ENCODE measurements at regions not wholly inside any gene's neighbourhood (a gene's known extent, or its start where the extent isn't known, plus 50 kb on each side); places are given as distances from the start of the nearest gene placed in this dataset.

DNA sequence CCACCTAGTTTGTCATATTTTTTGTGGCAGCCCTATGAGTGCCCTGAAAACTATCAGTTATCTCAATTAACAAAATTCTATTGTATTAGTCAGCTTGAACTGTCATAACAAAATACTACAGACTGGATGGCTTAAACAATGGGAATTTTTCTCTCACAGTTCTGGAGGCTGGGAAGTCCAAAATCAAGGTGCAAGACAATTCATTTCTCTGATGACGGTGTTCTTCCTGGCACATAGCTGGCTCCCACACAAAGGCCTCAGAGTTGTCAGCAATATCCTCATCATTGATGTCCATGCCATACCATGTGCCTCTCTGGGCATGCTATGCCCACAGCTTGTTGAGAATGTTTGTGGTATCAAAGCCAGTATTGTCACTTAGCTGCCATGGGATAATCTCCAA, 691.9 kb downstream of the NR2F1-AS1 start:
- H3K27me3 ChIP-seq (ENCODE audit: control insufficient read depth, insufficient read depth, low read length) = no peaks in the 10 kb centered on the region
- H3K36me3 ChIP-seq (replicated peaks; ENCODE audit: control insufficient read depth, insufficient read depth, low read length) = no peaks in the 10 kb centered on the region
- DNase-seq = no peak
- no peak overlapping the region for H3K4me3 ChIP-seq (ENCODE audit: insufficient read depth, low read depth, low read length)

DNA sequence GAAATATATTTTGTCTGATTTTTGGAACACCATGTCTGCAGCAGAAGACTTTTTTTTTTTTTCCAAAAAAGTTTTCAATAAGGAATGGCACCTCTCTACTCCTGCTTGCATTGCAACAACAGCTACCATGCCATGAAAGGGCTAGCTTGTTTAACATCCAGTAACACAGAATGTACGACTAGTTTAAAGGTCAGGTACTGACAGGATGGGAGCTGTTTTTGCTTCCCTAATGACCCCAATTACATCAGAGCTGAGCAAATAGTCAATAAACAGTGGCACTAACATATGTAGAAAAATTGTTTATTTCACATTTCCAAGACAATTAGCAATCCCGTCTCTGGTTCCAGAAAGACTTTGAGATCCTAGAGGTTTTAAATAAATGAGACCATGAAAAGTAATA, 693.8 kb downstream of the NR2F1-AS1 start:
- H3K27me3 ChIP-seq (ENCODE audit: control insufficient read depth, insufficient read depth, low read length) = no peaks in the 10 kb centered on the region
- no peak overlapping the region for H3K4me3 ChIP-seq (ENCODE audit: insufficient read depth, low read depth, low read length)
- no peak for DNase-seq
- no peaks in the 10 kb centered on the region for H3K36me3 ChIP-seq (replicated peaks; ENCODE audit: control insufficient read depth, insufficient read depth, low read length)

DNA sequence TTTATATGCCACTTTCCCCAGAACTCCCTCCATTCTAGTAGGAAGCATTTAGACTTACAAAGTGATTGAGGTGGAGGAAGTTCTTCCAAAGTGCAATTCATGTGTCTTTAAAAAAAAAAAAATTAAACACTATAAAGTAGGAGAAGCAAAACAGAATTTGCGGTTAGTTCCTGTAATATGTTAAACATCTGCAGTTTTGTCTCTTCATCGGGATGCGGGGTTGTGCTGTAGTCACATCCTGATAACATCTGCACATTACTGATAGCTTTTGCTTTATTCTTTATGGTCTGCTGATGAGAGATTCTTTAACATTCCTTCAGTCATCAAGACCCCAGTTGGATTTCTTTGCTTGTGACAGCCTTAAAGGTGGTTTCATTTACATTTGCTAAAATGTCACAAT, 694.3 kb downstream of the NR2F1-AS1 start:
- no peak for DNase-seq
- no peak overlapping the region for H3K4me3 ChIP-seq (ENCODE audit: insufficient read depth, low read depth, low read length)
- no peaks in the 10 kb centered on the region for H3K27me3 ChIP-seq (ENCODE audit: control insufficient read depth, insufficient read depth, low read length)
- H3K36me3 ChIP-seq (replicated peaks; ENCODE audit: control insufficient read depth, insufficient read depth, low read length) = no peaks in the 10 kb centered on the region

DNA sequence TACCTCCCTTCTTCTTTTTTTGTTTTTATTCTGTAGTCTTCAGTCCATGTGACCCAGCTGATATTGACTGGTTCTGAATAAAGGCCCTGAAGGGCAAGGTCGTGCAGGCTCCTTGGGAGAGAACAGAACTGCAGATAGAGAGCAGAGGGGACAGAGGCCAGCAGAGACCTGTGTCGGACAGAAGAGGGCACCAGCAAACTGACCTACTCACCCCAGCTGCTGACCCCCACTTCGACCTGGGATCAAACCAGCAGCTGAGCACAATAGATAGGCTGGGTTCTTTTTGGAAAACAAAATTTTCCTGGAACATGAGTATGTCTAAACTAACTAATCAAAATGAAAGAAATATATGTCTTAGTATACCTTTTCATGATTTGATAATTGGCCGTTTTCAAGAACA, 695.1 kb downstream of the NR2F1-AS1 start:
- DNase-seq = peak; percentile 32
- Histone ChIP-seq H3K36me3 (replicated peaks; ENCODE audit: control insufficient read depth, insufficient read depth, low read length) (no peaks in the 10 kb centered on the region), H3K27me3 (ENCODE audit: control insufficient read depth, insufficient read depth, low read length) (no peaks in the 10 kb centered on the region), H3K4me3 (ENCODE audit: insufficient read depth, low read depth, low read length) (no peak overlapping the region)

DNA sequence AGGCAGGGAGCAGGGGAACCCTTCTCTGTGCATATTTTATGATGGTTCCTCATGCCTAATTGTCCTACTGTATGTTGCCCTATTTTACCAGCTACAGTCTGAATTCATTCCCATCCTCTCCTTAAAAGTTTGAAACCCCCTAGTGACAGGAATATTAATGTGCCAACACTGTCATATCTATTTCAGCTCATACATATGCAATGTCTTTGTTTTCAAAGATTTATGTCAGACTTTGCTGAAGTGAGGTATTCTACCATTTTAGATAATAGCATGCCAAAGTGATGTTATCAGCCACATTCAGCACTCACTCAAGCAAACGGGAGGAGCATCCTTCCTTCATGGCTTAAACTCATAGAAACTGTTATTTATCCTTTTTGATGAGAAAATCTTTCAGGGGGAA, 696.5 kb downstream of the NR2F1-AS1 start:
- H3K27me3 ChIP-seq (ENCODE audit: control insufficient read depth, insufficient read depth, low read length) = no peaks in the 10 kb centered on the region

DNA sequence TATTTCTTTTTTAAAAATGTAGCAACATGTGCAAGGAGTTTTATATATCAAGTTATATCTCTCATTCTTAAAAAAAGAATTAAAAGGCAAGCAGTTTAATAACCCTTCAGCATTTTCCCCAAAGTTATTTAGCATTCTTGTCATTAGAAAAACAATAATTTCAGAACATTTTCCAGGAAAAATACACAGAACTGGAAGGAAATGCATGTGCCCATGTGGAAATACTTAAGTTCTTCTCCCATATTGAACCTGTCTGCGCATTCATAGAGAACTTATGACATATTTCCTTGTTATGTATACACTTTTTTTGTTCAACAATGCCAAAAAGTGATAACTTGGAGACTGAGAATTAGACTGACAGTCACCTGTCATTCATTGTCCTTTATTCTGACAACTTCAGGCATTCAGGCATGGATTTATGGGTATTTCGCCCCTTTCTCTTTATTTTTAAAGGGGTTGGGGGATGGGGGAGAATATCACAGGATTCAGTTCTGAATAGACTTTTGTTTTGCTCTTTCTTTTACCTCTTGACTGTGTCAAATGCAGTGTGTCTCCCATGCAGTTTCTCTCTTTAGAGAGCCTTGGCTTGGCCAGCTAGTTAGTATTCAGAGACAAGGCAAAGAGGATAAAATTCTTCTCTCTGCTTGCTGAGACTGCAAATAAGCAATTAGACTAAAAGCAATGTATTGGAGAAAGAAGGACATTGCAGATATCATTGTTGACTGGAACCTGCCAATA, 701.0 kb downstream of the NR2F1-AS1 start:
- no peak overlapping the region for H3K4me3 ChIP-seq (ENCODE audit: insufficient read depth, low read depth, low read length)
- H3K27me3 ChIP-seq (ENCODE audit: control insufficient read depth, insufficient read depth, low read length) = no peaks in the 10 kb centered on the region
- no peaks in the 10 kb centered on the region for H3K36me3 ChIP-seq (replicated peaks; ENCODE audit: control insufficient read depth, insufficient read depth, low read length)
- no peak for DNase-seq

More for the DNA sequence above, 696.5 kb downstream of the NR2F1-AS1 start:
- Histone ChIP-seq H3K4me3 (ENCODE audit: insufficient read depth, low read depth, low read length) (no peak overlapping the region), H3K36me3 (replicated peaks; ENCODE audit: control insufficient read depth, insufficient read depth, low read length) (no peaks in the 10 kb centered on the region)
- DNase-seq = no peak

DNA sequence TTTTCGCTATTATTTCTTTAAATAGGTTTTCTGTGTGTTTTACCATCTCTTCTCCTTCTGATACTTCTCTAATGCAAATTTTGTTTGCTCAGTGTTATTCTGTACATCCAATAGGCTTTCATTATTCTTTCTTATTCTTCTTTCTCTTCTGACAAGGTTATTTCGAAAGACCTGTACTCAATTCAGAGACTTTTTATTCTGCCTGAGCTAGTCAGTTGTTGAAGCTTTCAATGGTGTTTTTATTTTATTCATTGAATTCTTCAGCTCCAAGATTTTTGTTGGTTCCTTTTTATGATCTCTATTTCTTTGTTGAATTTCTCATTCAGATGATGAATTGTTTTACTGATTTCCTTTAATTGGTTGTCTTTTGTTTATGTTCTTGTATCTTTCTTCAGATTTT, 706.2 kb downstream of the NR2F1-AS1 start:
- no peaks in the 10 kb centered on the region for H3K27me3 ChIP-seq (ENCODE audit: control insufficient read depth, insufficient read depth, low read length)
- no peak overlapping the region for H3K4me3 ChIP-seq (ENCODE audit: insufficient read depth, low read depth, low read length)
- H3K36me3 ChIP-seq (replicated peaks; ENCODE audit: control insufficient read depth, insufficient read depth, low read length) = no peaks in the 10 kb centered on the region
- no peak for DNase-seq

DNA sequence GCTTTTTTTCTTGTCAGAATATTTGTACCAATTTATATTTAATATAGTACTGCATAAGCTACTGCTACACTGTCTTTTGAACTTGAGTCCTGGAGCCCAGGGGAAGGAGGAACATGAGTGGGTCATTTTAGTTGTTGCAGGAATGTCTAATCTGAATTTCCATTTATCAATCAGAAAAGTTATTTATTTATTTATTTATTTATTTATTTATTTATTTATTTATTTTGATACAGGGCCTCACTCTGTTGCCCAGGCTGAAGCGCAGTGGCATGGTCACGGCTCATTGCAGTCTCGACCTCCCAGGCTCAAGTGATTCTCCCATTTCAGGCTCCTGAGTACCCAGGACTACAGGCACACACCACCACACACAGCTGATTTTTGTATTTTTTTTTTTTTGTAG, 712.6 kb downstream of the NR2F1-AS1 start:
- no peaks in the 10 kb centered on the region for H3K27me3 ChIP-seq (ENCODE audit: control insufficient read depth, insufficient read depth, low read length)
- no peak overlapping the region for H3K4me3 ChIP-seq (ENCODE audit: insufficient read depth, low read depth, low read length)
- H3K36me3 ChIP-seq (replicated peaks; ENCODE audit: control insufficient read depth, insufficient read depth, low read length) = no peaks in the 10 kb centered on the region
- DNase-seq = no peak

DNA sequence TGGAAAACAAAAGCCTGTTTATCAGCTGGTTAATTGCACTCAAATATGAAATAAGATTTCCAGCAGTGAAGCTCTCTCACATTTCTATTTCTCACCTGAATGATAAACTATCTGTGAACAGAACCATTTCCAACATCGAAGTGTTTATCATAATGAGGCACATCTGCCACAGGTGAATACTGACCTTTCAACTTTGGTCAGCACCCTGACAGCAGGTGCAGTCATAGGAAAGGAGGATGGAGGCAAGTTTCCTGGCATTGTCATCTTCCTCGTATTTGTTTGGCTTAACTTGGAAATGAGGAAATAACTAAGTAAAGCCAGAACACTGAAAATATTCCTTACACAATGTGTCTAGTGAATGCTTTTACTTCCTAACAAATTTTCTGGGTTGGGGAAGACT, 716.4 kb downstream of the NR2F1-AS1 start:
- Histone ChIP-seq H3K4me3 (ENCODE audit: insufficient read depth, low read depth, low read length) (no peak overlapping the region), H3K36me3 (replicated peaks; ENCODE audit: control insufficient read depth, insufficient read depth, low read length) (no peaks in the 10 kb centered on the region)
- DNase-seq = no peak

DNA sequence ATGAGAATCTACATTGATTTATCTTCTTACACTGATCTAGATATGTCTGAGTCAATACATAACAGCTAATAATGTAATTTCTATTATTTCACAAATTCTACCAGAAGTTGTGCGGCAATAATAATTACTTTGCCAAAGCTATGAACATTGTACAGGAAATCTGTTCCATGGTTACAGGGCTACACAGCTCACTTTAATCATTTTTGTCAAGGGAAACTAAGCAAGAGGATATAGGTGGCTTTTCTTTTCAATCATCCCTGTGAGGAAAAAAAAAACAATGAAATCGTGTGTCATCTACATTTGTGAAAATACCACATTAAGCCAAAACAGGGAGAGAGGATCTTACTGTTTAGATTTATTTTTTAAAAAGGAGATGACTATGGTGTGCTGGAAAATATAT, 717.4 kb downstream of the NR2F1-AS1 start:
- H3K36me3 ChIP-seq (replicated peaks; ENCODE audit: control insufficient read depth, insufficient read depth, low read length) = no peaks in the 10 kb centered on the region
- no peaks in the 10 kb centered on the region for H3K27me3 ChIP-seq (ENCODE audit: control insufficient read depth, insufficient read depth, low read length)
- H3K4me3 ChIP-seq (ENCODE audit: insufficient read depth, low read depth, low read length) = no peak overlapping the region
- DNase-seq = no peak

More for the DNA sequence above, 716.4 kb downstream of the NR2F1-AS1 start:
- no peaks in the 10 kb centered on the region for H3K27me3 ChIP-seq (ENCODE audit: control insufficient read depth, insufficient read depth, low read length)

DNA sequence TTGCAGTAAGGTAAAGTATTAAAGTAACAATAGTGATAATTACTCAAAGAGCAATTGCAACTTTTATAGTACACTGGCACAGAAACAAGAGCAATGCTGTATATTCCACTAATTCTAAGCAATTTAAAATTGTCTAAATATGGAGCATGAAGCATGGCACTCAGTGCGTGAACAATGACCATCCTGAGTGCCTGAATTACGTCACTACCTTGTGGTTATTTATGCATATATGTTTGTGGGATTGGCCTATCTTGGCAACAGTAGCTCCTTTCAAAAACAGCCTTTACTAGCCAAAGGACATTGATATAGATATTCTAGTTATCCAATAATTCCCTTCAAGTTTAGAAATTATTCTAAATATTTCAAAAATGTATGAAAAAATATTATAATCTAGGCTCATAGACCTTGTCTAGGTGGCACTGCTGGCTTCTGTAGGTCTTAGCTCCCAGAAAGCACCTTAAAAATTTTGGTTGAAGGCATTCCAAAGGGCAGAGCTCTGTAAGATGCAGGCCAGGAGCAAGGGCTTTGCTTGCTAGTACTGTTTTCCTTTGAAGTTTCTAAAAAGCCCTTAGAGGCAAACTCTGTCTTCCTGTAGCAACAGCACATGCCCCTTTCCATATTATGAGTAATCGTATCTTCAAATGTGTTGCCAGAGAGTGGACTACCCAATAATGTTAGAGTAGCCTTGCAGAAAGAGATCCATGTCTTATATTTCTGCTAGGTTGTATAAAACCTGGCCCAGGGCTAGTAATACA, 719.3 kb downstream of the NR2F1-AS1 start:
- no peak for DNase-seq
- Histone ChIP-seq H3K36me3 (replicated peaks; ENCODE audit: control insufficient read depth, insufficient read depth, low read length) (no peaks in the 10 kb centered on the region), H3K27me3 (ENCODE audit: control insufficient read depth, insufficient read depth, low read length) (no peaks in the 10 kb centered on the region), H3K4me3 (ENCODE audit: insufficient read depth, low read depth, low read length) (no peak overlapping the region)

DNA sequence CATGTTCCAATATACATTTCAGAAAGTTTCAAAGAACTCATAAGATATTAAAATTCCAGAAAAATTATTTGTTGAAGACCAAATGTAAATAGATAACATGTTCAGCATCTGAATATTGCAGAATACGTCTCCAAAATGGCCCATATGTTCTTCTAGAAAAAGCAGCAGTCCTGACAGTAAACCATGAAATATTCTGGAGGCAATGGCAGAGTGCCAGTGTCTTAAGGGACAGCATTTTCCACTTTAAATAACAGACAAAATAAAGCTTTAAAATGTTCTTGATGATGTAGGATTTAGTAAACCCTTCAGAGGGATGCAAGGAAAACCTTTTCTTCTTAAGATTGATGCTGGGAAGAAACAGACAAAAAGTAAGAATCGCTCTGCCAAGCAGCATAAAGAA, 721.0 kb downstream of the NR2F1-AS1 start:
- no peaks in the 10 kb centered on the region for H3K27me3 ChIP-seq (ENCODE audit: control insufficient read depth, insufficient read depth, low read length)
- no peaks in the 10 kb centered on the region for H3K36me3 ChIP-seq (replicated peaks; ENCODE audit: control insufficient read depth, insufficient read depth, low read length)
- H3K4me3 ChIP-seq (ENCODE audit: insufficient read depth, low read depth, low read length) = no peak overlapping the region
- no peak for DNase-seq

DNA sequence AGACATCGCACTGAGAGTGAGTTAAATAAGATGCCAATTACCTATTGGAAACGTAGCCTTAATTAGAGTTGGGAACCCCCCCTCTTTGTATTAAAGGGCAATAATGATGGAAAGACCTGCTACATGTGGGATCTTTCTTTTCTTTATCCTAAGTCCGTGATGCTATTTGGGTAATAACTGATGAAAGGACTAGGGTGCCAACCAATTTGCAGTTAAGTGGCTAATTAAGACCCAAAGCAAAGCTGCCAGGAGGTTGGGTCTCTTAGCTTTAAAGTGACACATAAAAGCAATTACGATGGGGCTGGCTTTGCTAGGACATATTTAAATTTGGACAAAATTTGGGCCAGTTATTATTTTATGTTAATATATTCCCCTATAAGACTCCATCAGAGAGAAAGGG, 728.8 kb downstream of the NR2F1-AS1 start:
- no peak for DNase-seq
- no peaks in the 10 kb centered on the region for H3K27me3 ChIP-seq (ENCODE audit: control insufficient read depth, insufficient read depth, low read length)
- H3K4me3 ChIP-seq (ENCODE audit: insufficient read depth, low read depth, low read length) = no peak overlapping the region
- no peaks in the 10 kb centered on the region for H3K36me3 ChIP-seq (replicated peaks; ENCODE audit: control insufficient read depth, insufficient read depth, low read length)

DNA sequence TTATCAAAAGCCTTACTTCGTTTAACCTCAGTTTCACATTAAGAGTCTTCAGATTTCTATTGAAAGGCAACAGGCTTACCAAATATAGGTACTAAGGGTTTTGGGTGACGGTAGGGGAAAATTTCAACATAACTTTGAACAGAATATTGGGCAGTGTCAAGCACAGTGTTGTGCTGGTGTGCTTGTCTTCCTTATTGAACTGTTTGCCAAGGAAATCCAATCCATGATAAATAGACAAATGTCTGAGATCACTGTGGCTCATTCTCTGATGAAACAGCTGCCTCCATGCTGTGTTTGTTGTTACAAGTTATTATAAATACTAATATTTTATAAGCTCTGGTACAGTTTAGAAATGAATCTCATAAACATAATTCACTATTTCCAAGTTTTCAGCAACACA, 730.1 kb downstream of the NR2F1-AS1 start:
- Histone ChIP-seq H3K4me3 (ENCODE audit: insufficient read depth, low read depth, low read length) (no peak overlapping the region), H3K27me3 (ENCODE audit: control insufficient read depth, insufficient read depth, low read length) (no peaks in the 10 kb centered on the region), H3K36me3 (replicated peaks; ENCODE audit: control insufficient read depth, insufficient read depth, low read length) (no peaks in the 10 kb centered on the region)
- no peak for DNase-seq

DNA sequence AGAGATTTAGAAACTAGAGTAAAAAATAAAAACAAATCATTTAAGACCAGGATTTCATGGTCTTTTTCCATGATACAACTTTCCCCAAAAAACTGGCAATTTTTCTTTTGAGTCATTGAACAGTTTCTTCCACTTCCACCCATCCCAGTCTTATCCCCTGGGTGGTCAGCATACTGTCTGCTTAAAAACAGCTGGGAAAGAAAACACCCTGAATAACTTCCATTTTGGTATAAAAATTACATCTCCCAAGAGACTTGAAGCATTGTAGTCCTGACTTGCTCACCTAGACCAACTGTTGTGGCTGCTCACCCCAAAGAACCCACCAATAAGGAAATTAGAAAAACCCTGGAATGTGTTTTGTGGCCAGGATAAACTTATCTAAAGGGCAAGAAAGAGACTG, 731.3 kb downstream of the NR2F1-AS1 start:
- DNase-seq = no peak
- H3K27me3 ChIP-seq (ENCODE audit: control insufficient read depth, insufficient read depth, low read length) = no peaks in the 10 kb centered on the region
- no peaks in the 10 kb centered on the region for H3K36me3 ChIP-seq (replicated peaks; ENCODE audit: control insufficient read depth, insufficient read depth, low read length)
- H3K4me3 ChIP-seq (ENCODE audit: insufficient read depth, low read depth, low read length) = no peak overlapping the region
